SK-N-SH treated with all-trans-retinoic acid at 6 μM for 48 hours (cell line): ENCODE measurements at regions not wholly inside any gene's neighbourhood (a gene's known extent, or its start where the extent isn't known, plus 50 kb on each side); places are given as distances from the start of the nearest gene placed in this dataset.
A peak's percentile ranks its signal among the peaks of the same experiment; 100 is the strongest.
"Not testable (repeated sequence)": the region's sequence is repeated elsewhere in the genome, so short reads cannot be mapped to it uniquely, and the experiment has no call there.

Experiments
- ATAC-seq: fragments of 200-7000 bp; cut with Tn5 transposase; 3 replicates; pipeline ENCODE4 v1.9.1; 2020; ENCODE audit warnings: mild to moderate bottlenecking, moderate library complexity
- ARNTL ChIP-seq: fragments of 450-650 bp; formaldehyde crosslinking; IDR thresholded peaks from 2 replicates; pipeline ENCODE4 v1.5.0; 2020; ENCODE audit warnings: low read depth, mild to moderate bottlenecking, moderate library complexity, borderline replicate concordance
- BACH2 ChIP-seq: fragments of 250-450 bp; sonication (Bioruptor Pico); IDR thresholded peaks from 2 replicates; pipeline ENCODE4 v1.9.0; 2021; ENCODE audit warnings: mild to moderate bottlenecking, borderline replicate concordance
- CSRNP3 ChIP-seq: fragments of 250-450 bp; sonication (Bioruptor Pico); IDR thresholded peaks from 2 replicates; pipeline ENCODE4 v1.5.1; 2021; ENCODE audit warnings: mild to moderate bottlenecking, moderate library complexity
- ESRRG ChIP-seq: fragments of 250-450 bp; sonication (Bioruptor Pico); IDR thresholded peaks from 2 replicates; pipeline ENCODE4 v1.6.1; 2021; ENCODE audit warnings: mild to moderate bottlenecking
- GLIS3 ChIP-seq: fragments of 250-450 bp; sonication (Bioruptor Pico); IDR thresholded peaks from 2 replicates; pipeline ENCODE4 v1.5.0; 2020; ENCODE audit warnings: mild to moderate bottlenecking, moderate library complexity
- ISL1 ChIP-seq: fragments of 250-450 bp; sonication (Bioruptor Pico); IDR thresholded peaks from 2 replicates; pipeline ENCODE4 v2.1.2; 2022; ENCODE audit warnings: mild to moderate bottlenecking, moderate library complexity
- OSR1 ChIP-seq: fragments of 250-450 bp; sonication (Bioruptor Pico); IDR thresholded peaks from 2 replicates; pipeline ENCODE4 v1.8.0; 2022; ENCODE audit warnings: moderate library complexity, mild to moderate bottlenecking, inconsistent platforms
- PATZ1 ChIP-seq: fragments of 250-450 bp; sonication (Bioruptor Pico); IDR thresholded peaks from 2 replicates; pipeline ENCODE4 v1.8.0; 2020; ENCODE audit warnings: mild to moderate bottlenecking, moderate library complexity, borderline replicate concordance
- RARB ChIP-seq: fragments of 250-450 bp; sonication (Bioruptor Pico); IDR thresholded peaks from 2 replicates; pipeline ENCODE4 v1.8.0; 2021; ENCODE audit warnings: mild to moderate bottlenecking, moderate library complexity
- SNAI2 ChIP-seq: fragments of 250-450 bp; sonication (Bioruptor Pico); IDR thresholded peaks from 2 replicates; pipeline ENCODE4 v1.5.0; 2020; ENCODE audit warnings: mild to moderate bottlenecking, moderate library complexity
- TCF4 ChIP-seq: fragments of 250-450 bp; sonication (Bioruptor Pico); IDR thresholded peaks from 2 replicates; pipeline ENCODE4 v1.8.0; 2021; ENCODE audit warnings: mild to moderate bottlenecking, moderate library complexity, borderline replicate concordance
- TOX ChIP-seq: fragments of 250-450 bp; sonication (Bioruptor Pico); IDR thresholded peaks from 2 replicates; pipeline ENCODE4 v1.8.0; 2021; ENCODE audit warnings: mild to moderate bottlenecking, moderate library complexity, borderline replicate concordance
- ZC3H10 ChIP-seq: fragments of 250-450 bp; sonication (Bioruptor Pico); IDR thresholded peaks from 2 replicates; pipeline ENCODE4 v1.5.1; 2021; ENCODE audit warnings: mild to moderate bottlenecking, moderate library complexity
- ZFP3 ChIP-seq: fragments of 250-450 bp; sonication (Bioruptor Pico); IDR thresholded peaks from 2 replicates; pipeline ENCODE4 v1.5.0; 2020; ENCODE audit warnings: mild to moderate bottlenecking, moderate library complexity
- ZNF565 ChIP-seq: fragments of 450-650 bp; formaldehyde crosslinking; conservative IDR thresholded peaks from 2 replicates; pipeline ENCODE4 v1.5.0; 2020; ENCODE audit warnings: low read depth, mild to moderate bottlenecking, moderate library complexity
- ZNF70 ChIP-seq: fragments of 450-650 bp; formaldehyde crosslinking; IDR thresholded peaks from 2 replicates; pipeline ENCODE4 v1.5.0; 2020; ENCODE audit warnings: mild to moderate bottlenecking, moderate library complexity
- ZNF8 ChIP-seq: fragments of 450-650 bp; formaldehyde crosslinking; IDR thresholded peaks from 2 replicates; pipeline ENCODE4 v1.5.0; 2020; ENCODE audit warnings: mild to moderate bottlenecking, moderate library complexity
- TF ChIP-seq, protein P1 (sequence below): fragments of 250-450 bp; sonication (Bioruptor Pico); IDR thresholded peaks from 2 replicates; pipeline ENCODE4 v1.5.1; 2020; ENCODE audit warnings: low read depth, mild to moderate bottlenecking, moderate library complexity
- TF ChIP-seq, protein P2 (sequence below): fragments of 250-450 bp; sonication (Bioruptor Pico); IDR thresholded peaks from 2 replicates; pipeline ENCODE4 v1.5.0; 2020; ENCODE audit warnings: mild to moderate bottlenecking, moderate library complexity

DNA sequence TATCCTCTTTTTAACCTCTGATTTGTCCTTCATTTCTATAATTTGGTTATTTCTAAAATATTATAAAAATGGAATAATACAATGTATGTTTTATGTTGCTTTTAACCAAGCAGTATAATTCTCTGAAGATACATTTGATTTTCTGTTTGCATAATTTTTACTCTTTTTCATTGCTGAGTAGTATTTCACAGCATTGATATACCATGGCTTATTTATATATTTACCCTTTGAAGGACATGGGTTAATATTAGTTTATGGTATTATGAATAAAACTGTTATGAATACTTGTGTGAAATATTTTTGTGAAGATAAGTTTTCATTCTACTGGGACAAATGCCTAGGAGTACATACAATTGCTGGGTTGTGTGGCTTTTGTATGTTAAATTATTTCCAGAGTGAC lies 748.6 kb downstream of the TENT5A start:
- ATAC-seq = no peak
- TF ChIP-seq ZFP3 (CRISPR knock-in tag) (no peak), ZNF70 (CRISPR knock-in tag) (no peak), ZNF8 (peak; percentile 97), ZNF565 (no peak)

DNA sequence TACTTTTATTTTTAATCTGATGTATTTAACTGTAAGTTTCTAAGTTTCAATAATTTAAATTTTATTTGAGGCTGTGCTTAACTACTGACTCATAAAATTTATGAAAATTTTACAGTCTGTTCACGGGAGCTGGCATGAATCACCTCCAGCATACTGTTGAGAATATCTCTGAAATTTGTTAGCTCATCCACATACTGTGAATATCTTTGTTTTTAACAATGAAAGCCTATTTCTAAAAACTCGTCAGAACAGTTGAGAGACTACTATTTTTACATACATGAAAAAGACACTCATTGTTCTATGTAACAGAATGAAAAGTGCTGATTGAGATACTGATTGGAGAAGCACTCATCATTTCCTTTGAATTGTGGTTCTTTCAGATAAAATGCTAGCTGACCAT lies 749.3 kb downstream of the TENT5A start:
- ATAC-seq = no peak
- TF ChIP-seq ISL1 = no peak
- TF ChIP-seq OSR1 (CRISPR knock-in tag) = no peak
- no peak for TF ChIP-seq RARB (CRISPR knock-in tag)
- TF ChIP-seq TCF4 (CRISPR knock-in tag) = no peak
- TF ChIP-seq, all 23 proteins: peak for 0

GRCh38 chr6:81002126-81002525 lies 750.4 kb downstream of the TENT5A start:
- no peak for TF ChIP-seq ZNF70 (CRISPR knock-in tag)
- TF ChIP-seq ZFP3 (CRISPR knock-in tag) = no peak
- no peak for TF ChIP-seq TCF4 (CRISPR knock-in tag)
- no peak for TF ChIP-seq RARB (CRISPR knock-in tag)
- no peak for TF ChIP-seq ARNTL (CRISPR knock-in tag)
- no peak for TF ChIP-seq BACH2 (CRISPR knock-in tag)
- TF ChIP-seq ISL1 = no peak
- TF ChIP-seq, protein P1, sequence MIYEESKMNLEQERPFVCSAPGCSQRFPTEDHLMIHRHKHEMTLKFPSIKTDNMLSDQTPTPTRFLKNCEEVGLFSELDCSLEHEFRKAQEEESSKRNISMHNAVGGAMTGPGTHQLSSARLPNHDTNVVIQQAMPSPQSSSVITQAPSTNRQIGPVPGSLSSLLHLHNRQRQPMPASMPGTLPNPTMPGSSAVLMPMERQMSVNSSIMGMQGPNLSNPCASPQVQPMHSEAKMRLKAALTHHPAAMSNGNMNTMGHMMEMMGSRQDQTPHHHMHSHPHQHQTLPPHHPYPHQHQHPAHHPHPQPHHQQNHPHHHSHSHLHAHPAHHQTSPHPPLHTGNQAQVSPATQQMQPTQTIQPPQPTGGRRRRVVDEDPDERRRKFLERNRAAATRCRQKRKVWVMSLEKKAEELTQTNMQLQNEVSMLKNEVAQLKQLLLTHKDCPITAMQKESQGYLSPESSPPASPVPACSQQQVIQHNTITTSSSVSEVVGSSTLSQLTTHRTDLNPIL = no peak
- TF ChIP-seq ZC3H10 = no peak
- TF ChIP-seq PATZ1 = no peak
- no peak for TF ChIP-seq SNAI2 (CRISPR knock-in tag)
- TF ChIP-seq CSRNP3 (CRISPR knock-in tag) = no peak
- no peak for TF ChIP-seq ZNF8
- no peak for ATAC-seq

DNA sequence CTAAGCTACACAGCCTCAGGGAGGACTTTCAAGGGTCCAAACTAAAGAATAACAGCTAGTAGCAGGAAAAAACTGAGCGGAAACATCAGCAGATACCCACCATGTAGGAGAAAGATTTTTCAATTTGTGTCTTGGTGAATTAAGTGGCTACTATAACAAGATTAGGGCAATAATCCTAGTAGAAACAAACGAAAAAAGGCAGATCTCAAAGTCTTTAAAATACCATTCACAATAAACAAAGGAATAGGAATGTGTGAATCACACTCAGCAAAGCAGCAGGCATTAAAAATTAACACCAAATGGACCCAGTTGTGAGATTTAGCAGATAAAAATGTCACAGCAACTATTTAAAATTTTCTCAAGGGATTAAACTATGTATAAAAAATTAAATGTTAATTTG lies 761.2 kb downstream of the TENT5A start:
- no peak for ATAC-seq
- TF ChIP-seq ZNF8 (no peak), RARB (CRISPR knock-in tag) (no peak), GLIS3 (CRISPR knock-in tag) (no peak)

GRCh38 chr6:80988892-80989291 lies 763.6 kb downstream of the TENT5A start:
- no peak for TF ChIP-seq ZFP3 (CRISPR knock-in tag)
- TF ChIP-seq ISL1 = peak; percentile 54
- 0 out of 2 replicates have a peak, but pooled peaks have one; percentile 56 for TF ChIP-seq CSRNP3 (CRISPR knock-in tag)
- TF ChIP-seq TCF4 (CRISPR knock-in tag) = peak; percentile 96
- ATAC-seq = peak; percentile 90

DNA sequence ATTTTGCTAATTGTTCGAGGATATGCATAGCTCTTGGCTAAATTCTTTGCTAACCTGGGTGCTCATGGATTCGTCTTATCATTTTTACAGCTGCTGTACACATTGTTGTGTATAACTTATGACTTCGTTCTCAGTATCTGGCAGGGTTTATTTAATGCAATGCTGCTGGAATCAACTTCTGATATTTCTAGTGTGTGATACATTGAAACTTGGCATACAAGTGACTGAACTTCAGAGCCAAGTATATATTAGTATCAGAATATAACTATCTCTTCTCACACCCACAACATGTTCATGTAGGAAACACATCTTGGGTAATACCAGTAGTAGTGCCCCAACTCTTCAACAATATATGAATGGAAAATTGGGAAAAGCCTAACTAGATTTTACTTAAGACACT lies 764.2 kb downstream of the TENT5A start:
- no peak for ATAC-seq
- TF ChIP-seq ESRRG (no peak), TOX (CRISPR knock-in tag) (no peak), ZC3H10 (no peak), ARNTL (CRISPR knock-in tag) (no peak)
- TF ChIP-seq, protein P2, sequence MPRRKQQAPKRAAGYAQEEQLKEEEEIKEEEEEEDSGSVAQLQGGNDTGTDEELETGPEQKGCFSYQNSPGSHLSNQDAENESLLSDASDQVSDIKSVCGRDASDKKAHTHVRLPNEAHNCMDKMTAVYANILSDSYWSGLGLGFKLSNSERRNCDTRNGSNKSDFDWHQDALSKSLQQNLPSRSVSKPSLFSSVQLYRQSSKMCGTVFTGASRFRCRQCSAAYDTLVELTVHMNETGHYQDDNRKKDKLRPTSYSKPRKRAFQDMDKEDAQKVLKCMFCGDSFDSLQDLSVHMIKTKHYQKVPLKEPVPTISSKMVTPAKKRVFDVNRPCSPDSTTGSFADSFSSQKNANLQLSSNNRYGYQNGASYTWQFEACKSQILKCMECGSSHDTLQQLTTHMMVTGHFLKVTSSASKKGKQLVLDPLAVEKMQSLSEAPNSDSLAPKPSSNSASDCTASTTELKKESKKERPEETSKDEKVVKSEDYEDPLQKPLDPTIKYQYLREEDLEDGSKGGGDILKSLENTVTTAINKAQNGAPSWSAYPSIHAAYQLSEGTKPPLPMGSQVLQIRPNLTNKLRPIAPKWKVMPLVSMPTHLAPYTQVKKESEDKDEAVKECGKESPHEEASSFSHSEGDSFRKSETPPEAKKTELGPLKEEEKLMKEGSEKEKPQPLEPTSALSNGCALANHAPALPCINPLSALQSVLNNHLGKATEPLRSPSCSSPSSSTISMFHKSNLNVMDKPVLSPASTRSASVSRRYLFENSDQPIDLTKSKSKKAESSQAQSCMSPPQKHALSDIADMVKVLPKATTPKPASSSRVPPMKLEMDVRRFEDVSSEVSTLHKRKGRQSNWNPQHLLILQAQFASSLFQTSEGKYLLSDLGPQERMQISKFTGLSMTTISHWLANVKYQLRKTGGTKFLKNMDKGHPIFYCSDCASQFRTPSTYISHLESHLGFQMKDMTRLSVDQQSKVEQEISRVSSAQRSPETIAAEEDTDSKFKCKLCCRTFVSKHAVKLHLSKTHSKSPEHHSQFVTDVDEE (CRISPR knock-in tag) = no peak

DNA sequence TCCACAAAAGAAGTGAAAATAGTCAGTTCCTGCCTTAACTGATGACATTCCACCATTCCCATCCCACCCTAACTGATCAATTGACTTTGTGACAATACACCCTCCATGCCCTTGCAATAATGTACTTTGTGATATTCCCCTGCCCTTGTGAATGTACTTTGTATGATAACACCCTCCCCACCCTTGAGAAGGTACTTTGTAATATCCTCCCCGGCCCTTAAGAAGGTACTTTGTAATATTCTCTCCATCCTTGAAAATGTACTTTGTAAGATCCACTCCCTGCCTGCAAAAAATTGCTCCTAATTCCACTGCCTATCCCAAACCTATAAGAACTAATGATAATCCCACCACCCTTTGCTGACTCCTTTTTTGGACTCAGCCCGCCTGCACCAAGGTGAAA lies 771.3 kb downstream of the TENT5A start:
- not testable (repeated sequence) for ATAC-seq
